ENCODE measurements at regions not wholly inside any gene's neighbourhood (a gene's known extent, or its start where the extent isn't known, plus 50 kb on each side); places are given as distances from the start of the nearest gene placed in this dataset.
"Not testable (repeated sequence)": the region's sequence is repeated elsewhere in the genome, so short reads cannot be mapped to it uniquely, and the experiment has no call there.

DNA sequence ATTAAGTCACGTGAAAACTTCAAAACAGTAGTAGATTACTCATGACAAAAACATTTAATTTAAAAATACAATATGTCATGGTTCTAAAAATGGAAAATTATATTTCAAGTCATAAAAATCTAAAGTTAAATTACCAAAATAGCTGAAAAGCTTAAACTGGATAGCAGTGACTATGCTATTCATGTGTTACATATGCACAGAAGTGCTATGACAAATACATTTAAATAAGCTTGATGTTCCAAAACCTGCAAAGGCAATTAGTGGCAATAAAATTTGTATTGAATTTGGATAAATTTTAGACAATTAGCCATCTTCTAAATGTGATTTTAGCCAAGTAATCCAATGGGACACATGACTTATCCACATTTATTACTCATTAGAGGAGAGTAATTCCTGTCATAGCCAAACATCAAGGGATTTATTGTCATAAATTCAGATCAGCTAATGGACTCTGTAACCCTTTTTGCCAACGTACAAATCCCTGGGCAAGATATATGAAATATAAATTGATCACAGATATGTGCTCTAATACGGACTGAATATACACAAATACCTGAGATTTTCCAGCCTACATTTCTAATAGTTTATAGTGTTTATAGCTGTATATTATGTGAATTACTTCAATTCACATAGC, 419.4 kb downstream of the ISL1 start:
- DNase-seq (ENCODE audit: low read depth): no peak

GRCh38 chr5:51806677-51807076, 423.4 kb downstream of the ISL1 start:
- no peak for DNase-seq (ENCODE audit: low read depth)

- no peak for DNase-seq (ENCODE audit: low read depth)
These were observed 427.3 kb downstream of the ISL1 start for GRCh38 chr5:51810592-51810991.

GRCh38 chr5:51811883-51812471, 428.7 kb downstream of the ISL1 start:
- DNase-seq (ENCODE audit: low read depth): no peak

DNA sequence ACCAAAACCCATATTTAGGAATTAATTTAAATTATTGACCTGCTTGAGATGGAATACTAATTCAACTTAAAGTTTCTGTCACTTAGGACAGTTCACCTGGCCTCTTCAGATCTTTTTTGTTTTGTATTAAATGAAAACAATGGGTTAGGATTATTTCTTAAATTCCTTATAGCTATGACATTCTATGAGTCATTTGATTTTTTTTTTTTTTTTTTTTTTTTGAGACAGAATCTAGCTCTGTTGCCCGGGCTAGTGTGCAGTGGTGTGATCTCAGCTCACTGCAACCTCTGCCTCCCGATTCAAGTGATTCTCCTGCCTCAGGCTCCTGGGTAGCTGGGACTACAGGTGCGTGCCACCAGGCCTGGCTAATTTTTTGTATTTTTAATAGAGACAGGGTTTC, 431.6 kb downstream of the ISL1 start:
- DNase-seq (ENCODE audit: low read depth): not testable (repeated sequence)

DNA sequence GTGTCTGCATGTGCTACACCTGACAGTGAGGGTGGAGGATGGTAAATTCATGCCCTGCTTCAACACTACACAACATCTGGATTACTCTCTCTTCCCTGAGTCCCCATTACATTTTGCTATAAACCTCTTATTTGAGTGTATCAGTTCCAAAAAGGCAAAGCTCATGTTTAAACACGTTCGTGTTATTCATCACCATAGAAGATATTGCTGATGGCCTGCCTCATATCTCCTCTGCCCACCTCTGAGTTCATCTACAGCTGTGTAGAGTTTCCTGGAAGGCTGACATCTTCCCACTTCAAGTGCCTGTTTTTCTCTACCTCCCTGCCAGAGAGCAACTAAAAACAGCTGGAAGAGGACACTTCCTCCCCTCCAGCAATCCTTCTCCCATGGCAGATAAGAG, 433.2 kb downstream of the ISL1 start:
- no peak for DNase-seq (ENCODE audit: low read depth)

GRCh38 chr5:51821697-51822096, 438.4 kb downstream of the ISL1 start:
- DNase-seq (ENCODE audit: low read depth): no peak

DNA sequence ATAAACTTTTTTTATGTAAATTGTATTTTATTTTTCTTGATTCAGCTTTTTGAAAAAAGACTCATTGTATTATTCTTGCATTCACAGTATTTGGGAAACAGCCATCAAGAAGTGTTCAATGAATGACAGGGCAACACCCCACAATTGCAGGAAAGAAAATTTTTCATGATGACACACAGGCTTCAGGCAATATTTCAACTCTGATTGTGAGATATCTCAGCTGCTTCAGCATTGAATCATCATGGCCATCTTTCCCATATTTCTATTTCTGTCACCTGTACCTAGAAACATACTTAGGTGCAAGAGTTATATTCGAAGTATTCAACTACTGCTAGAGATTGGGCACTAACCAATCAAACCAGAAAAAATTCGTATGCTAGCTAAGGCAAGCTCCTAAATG, 446.0 kb downstream of the ISL1 start:
- peak; percentile 1 for DNase-seq (ENCODE audit: low read depth)

DNA sequence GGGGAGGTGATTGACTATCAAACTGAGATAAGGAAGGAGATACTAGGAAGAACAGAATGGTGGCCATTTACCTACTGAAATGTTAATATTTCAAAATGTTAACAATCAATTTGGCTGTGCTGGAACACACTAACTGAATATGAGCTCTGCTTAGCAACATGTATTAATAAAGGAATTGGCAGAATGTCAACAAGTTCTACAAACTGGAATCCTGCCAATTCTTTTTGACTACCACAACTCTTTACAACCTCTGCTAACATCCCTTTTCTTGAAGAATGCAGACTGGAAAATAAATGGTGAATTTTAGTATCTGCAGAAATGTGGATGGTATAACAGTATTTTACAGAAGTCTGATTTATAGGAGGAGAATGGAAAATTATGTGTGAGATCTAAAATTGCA, 446.4 kb downstream of the ISL1 start:
- no peak for DNase-seq (ENCODE audit: low read depth)

GRCh38 chr5:51832934-51833470, 449.8 kb downstream of the ISL1 start:
- no peak for DNase-seq (ENCODE audit: low read depth)

- no peak for DNase-seq (ENCODE audit: low read depth)
These were observed 455.2 kb downstream of the ISL1 start for GRCh38 chr5:51838459-51838858.

DNA sequence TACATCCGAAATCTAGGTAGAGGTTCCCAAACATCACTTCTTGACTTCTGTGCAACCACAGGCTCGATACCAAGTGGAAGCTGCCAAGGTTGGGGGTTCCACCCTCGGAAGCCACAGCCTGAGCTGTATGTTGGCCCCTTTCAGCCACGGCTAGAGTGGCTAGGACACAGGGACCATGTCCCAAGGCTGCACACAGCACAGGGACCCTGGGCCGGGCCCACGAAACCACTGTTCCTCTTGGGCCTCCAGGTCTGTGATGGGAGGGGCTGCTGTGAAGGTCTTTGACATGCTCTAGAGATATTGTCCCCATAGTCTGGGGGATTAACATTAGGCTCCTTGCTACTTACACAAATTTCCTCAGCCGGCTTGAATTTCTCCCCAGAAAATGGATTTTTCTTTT, 460.6 kb downstream of the ISL1 start:
- DNase-seq (ENCODE audit: low read depth): no peak

DNA sequence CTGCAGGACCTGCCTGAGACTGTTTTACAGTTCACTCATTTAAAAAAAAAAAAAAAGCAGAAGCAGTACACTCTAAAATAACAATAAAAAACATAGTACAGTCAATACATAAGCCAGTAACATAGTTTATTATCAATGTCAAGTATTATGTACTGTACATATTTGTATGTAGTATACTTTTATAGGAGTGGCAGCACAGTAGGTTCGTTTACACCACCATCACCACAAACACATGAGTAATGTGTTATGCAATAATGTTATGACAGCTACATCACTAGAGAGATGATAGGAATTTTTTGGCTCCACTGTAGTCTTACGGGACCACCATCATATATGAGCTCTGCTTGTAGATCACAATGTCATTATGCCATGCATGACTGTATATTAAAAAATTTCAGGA, 462.8 kb downstream of the ISL1 start:
- no peak for DNase-seq (ENCODE audit: low read depth)

DNA sequence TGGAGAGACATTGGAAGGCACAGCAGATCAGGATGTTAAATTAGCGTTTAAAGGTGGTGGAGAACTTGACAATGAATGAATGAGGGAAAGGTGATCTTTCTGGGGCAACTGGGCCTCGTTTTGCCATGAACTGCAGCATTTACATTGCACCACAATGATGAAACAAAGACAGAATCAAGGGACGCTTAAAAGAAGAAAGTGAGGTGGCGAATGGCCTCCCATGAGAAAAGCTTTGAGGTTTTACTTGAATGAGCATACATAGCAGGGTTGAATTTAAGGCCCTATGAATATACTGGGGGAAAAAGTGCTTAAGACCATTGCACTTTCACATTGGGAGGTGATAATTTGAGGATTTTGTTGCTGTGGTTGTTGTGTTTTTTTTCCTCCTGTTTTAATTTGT, 476.4 kb downstream of the ISL1 start:
- no peak for DNase-seq (ENCODE audit: low read depth)

DNA sequence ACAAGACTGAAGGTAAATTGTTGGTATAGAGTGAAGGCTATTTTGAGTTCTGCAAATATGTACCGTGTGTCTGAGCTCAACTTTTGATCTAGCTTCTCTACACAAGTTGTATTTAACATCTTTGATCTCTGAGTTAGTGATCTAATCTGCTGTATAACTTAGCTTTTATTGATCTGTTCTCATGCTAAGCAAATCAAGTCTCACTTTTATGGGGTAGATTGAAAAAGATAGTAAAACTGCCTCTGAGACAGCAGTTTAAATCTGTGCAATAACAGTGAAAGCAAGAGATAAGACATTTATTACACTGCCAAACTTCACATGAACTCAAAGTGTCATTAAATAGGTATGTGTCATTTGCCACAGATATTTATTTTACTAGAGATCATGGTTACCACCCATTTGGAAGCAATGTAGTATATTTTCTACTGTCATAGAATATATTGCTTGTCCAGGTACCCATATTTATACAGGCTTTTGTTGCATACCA, 477.3 kb downstream of the ISL1 start:
- no peak for DNase-seq (ENCODE audit: low read depth)

GRCh38 chr5:51872144-51872543, 488.9 kb downstream of the ISL1 start:
- DNase-seq (ENCODE audit: low read depth): no peak

DNA sequence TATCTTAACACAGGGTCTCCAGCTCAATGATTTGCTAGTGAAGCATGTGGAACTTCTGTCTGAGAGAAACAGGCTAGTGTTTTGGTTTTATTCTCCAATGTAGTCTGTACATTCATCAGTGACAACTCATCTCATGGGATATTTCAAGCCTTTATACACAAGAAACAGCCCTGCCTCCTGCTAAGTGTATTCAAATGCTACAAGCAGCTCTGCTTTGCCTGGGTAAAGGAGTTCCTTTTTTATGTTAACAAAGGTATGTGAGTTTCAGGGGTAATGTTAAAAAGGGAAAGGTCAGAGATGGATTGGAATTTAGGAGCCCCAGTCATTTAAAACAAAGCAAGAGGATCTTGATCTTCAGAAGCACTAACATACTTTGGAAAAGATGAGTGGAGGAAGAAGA, 498.7 kb downstream of the ISL1 start:
- no peak for DNase-seq (ENCODE audit: low read depth)

- no peak for DNase-seq (ENCODE audit: low read depth)
These were observed 499.4 kb downstream of the ISL1 start for GRCh38 chr5:51882647-51883046.

- DNase-seq (ENCODE audit: low read depth): no peak
These were observed 506.5 kb downstream of the ISL1 start for GRCh38 chr5:51889703-51890102.

GRCh38 chr5:51890435-51891116, 507.3 kb downstream of the ISL1 start:
- no peak for DNase-seq (ENCODE audit: low read depth)

DNA sequence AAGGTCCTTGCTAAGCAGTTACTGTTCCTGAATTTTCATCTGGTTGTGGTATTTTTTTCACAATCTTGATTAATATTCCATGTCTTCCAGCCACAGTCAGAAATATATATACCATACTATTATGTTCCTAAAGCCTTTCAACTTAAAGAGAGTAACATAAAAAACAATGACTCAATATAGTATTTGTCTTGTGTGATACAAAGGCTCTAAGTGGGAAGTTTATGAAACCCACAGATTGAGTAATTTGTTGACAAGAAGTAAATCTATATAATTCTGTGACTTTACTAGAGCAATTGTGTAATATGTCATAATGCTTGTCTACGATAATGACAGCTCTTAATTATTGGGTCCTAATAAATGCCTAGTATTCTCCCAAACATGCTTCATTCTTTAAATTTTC, 509.4 kb downstream of the ISL1 start:
- DNase-seq (ENCODE audit: low read depth): no peak

DNA sequence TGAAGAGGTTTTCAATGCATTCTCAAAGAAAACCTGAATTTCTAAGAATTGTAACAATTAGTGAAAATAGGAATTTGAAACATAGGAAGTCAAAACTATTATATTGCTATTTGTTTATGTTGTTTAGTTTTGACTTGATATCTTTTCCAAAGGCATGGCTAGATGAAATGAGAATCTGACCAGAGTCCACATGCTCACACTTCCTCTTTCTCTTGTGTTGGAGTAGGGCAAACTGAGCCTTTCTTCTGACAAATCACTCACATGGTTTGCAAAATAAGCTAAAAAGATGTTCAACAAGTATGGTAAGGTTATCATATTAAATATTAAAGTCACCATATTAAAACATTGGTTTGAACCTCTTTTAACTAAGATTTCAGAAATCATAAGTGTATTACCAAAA, 512.6 kb downstream of the ISL1 start:
- no peak for DNase-seq (ENCODE audit: low read depth)

- no peak for DNase-seq (ENCODE audit: low read depth)
These were observed 519.3 kb downstream of the ISL1 start for GRCh38 chr5:51902512-51902911.
